ENCODE measurements at regions not wholly inside any gene's neighbourhood (a gene's known extent, or its start where the extent isn't known, plus 50 kb on each side); places are given as distances from the start of the nearest gene placed in this dataset.

GRCh38 chr16:85291302-85292148 is 179.3 kb upstream of the CIBAR2 start:
- no peak for DNase-seq (ENCODE audit: low spot score)

DNA sequence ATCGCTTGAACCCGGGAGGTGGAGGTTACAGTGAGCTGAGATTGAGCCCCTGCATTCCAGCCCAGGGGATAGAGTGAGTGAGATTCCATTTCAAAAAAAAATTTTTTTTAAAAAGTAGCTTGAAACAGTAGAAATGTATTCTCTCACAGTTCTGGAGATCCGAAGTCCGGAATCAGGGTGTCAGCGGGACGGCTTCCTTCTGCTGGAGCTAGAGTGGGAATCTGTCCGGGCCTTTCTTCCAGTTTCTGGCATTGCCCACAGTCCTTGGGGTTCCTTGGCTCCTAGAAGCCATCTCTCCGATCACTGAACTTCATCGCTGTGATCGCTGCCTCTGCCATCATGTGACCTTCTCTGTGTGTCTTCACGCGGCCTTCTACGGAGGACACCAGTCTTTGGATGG is 181.2 kb upstream of the CIBAR2 start:
- DNase-seq (ENCODE audit: low spot score): no peak

DNA sequence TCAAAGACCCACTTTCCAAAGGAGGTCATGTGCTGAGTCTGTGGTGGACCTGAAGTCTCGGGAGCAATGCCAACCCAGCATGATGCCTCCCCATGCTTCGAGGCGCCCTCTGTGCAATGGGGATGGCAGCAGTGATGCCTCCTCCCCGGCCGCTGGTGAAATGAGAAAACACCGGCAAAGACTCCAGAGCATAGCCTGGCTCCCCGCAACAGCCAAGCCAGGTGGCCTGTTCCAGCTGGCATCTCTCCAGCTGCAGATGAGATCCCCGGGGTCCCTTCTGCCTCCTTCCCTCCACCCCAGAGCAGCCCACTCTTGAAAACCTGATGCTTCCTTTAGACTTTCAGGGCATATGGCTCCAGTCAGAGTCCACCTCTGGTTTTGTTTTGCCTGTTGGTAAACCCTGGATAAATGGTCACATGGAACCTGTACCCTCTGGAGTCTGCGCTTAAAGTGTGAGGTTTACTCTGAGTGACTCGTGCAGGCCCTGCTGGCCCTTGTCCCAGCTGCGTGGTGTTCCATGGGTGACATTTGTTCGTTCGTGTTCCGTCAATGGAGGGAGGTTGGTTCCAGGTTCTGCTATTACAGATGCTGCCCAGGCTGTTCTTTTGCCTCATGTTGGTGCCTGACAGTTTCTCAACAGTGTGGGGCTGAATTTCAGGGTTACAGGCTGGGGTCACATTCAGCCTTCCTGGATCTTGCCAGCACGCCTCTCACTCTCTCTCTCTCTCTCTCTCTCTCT is 181.8 kb upstream of the CIBAR2 start:
- no peak for DNase-seq (ENCODE audit: low spot score)

DNA sequence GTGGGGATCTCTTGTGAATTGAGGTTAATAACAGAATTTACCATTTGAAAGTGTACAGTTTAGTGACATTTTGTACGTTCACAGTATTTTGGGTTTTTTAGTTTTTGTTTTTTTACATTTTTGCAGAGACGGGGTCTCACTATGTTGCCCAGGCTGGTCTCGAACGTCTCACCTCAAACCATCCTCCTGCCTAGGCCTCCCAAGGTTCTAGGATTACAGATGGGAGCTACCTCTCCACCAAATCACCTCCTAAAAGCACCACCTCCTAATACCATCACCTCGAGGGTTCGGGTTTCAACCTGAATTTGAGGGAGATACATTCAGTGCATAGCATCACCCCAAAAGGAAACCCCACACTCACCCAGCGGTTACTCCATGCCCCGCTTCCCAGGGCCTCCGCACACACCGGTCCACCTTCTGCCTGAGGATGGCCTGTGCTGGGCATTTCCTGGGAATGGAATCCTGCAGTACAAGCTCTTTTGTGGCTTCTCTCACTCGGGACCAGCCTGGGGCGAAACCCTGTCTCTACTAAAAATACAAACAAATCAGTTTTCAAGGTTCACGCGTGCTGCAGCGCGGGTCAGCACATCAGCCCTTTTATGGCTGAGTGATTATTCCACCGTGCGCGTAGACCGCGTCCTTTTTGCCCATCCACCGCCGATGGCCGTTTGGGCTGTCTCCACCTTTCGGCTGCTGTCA is 182.7 kb upstream of the CIBAR2 start:
- DNase-seq (ENCODE audit: low spot score): no peak

DNA sequence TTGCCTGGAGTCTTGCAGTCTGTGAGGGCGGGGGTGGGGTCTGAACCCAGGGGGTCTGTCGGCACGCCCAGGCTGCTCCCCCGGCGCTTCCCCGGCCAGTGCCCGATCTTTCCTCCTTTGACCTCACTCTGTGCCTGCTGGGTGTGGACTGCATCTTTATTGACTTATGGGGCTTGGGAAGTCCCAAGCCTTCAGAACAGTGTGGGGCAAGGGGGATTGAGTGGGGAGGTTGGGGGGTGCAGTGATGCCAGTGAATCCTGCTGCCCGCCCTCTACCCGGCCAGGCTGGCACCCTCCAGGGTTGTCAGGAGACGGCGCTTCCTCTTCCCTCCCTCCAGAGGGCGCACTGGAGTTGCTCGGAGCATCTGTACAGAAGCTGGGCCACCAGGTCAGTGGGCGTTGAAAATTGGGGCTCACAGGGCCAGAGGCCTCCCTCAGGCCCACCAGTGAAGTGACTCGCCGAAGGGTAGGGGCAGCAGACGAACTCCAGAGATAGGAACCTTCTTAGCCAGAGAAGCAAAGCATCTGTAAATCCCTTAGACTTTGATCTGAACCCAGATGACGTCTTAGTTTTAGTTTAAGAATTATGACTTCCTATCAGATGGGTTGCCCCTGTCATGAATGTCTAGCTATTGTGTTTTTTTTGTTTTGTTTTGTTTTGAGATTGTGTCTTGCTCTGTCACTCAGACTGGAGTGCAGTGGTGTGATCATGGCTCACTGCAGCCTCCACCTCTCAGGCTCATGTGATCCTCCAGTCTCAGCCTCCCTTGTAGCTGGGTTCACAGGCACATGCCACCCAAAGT is 184.8 kb upstream of the CIBAR2 start:
- no peak for DNase-seq (ENCODE audit: low spot score)

GRCh38 chr16:85297881-85298280 is 185.6 kb upstream of the CIBAR2 start:
- no peak for DNase-seq (ENCODE audit: low spot score)

DNA sequence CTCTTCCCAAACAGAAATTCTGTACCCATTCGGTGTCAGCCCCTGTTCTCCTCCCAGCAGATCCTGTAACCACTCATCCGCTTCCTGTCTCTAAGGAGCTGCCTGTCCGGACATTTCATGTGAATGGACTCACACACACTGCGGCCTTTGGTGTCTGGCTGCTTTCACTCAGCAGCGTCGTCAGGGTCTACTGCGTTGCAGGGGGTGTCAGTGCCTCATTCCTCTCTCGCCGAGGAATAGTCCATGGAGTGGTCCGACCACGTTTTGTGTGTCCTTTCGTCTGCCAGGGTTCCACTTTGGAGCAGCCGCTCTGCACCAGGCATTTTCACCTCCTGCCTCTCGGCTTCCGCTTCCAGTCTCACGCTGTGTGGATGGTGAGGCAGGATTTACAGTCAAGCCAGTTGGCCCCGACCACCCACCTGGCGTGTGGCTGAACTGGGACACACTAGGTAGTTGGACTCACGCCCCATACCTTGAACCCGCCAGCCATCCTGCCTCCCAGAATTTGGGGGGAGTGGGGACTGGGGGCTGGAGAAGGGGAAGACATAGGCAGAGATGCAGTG is 188.2 kb upstream of the CIBAR2 start:
- no peak for DNase-seq (ENCODE audit: low spot score)

- DNase-seq (ENCODE audit: low spot score): no peak
These were observed 189.0 kb upstream of the CIBAR2 start for GRCh38 chr16:85301231-85301630.

GRCh38 chr16:85302018-85302847 is 190.0 kb upstream of the CIBAR2 start:
- DNase-seq (ENCODE audit: low spot score): no peak

DNA sequence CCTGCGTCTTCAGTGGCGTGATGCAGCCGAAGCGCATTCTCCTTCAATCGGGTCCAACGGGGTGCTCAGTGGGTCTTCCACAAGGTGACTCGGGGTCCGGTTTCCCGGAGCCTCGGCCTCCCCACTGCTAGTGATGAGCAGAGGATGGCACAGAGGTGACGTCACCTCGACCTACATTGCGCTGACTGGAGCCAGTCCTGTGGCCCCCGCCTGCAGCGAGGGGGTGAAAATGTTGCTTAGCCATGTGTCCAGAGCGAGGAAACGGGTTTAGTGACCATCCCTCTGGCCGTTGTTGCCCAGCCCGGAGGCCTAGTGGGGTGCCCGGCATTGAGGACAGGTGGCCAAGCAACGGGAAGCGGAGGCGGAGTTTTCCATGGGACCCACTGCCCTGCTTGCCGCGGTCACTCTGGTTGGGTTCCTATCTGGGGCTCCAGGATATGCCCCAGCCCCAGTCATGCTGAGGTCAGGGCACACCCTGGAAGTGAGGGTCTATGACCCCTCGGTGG is 190.6 kb upstream of the CIBAR2 start:
- no peak for DNase-seq (ENCODE audit: low spot score)

DNA sequence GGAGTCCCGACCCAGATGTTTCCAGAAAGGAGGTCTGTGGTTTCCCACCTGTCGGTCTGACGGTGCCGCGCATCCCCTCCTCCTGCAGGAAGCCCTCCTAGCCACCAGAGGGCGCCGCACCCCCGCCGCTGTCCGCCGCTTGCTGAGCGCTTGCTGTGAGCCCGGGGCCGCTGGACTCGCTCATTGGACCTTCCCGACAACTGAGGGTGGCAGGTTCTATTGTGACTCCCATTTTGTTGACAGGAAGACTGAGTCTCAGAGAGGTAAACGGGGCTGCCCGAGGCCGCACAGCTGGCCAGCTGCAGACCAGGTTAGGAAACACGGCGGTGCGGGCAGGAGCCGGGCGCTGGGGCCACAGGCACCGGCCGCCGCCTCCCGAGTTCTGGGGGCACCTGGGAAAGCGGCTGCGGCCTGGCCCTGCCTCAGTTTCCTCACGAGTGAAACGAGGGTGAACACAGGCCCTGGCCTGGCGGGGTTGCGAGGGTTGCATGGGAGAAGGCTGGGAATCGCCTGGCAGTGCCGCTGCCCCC is 191.1 kb upstream of the CIBAR2 start:
- no peak for DNase-seq (ENCODE audit: low spot score)

DNA sequence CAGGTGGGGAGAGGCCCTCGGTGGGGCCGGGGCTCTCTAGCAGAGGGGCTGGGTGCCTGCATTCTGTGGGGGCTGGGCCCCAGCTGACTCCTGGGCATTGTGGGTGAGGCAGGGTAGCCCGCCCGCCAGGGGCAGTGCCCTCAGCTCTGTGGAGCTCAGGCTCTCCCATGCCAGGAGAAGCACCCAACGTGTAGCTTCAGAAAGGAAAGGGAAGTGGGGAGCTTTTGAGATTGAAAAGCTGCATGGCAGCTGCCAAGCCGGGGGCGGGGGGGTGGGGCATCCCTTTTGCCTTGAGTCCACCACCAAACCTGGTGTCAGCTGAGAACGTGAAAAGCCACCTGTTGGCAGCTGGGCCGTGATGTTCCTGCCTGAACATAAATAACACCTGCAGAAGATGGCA is 192.1 kb upstream of the CIBAR2 start:
- no peak for DNase-seq (ENCODE audit: low spot score)

DNA sequence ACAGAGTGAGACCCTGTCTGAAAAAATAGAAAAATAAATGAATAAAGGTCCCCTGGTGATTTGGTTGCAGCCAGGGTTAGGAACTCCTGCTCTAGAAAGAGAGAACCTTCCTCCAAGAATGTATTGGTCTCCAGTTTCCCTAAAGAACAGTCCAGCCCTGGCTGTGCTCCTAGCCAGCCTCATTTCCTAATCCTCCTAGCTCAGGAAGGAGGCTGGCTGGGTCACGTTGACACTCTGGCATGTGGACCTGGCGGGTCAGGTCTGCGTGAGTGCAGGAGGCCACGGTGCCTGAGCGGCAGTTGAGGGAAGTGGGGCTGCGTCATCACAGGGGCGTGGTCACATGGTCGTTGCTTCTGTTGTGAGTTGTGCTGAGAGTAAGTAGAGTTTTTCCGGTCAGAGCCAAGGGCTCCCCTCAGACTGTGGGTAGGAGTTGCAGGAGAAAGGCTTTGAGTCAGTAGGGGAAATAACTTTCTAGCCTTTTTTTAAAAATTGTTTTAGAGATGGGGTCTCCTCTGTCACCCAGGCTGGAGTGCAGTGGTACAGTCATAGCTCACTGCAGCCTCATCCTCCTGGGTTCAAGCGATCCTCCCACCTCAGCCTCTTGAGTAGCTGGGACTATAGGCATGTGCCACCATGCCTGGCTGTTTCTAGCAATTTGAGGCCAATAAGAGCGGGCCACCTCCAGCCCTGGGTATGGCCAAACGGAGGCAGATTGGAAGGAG is 194.0 kb upstream of the CIBAR2 start:
- DNase-seq (ENCODE audit: low spot score): peak; percentile 92

GRCh38 chr16:85306793-85307551 is 194.7 kb upstream of the CIBAR2 start:
- no peak for DNase-seq (ENCODE audit: low spot score)

DNA sequence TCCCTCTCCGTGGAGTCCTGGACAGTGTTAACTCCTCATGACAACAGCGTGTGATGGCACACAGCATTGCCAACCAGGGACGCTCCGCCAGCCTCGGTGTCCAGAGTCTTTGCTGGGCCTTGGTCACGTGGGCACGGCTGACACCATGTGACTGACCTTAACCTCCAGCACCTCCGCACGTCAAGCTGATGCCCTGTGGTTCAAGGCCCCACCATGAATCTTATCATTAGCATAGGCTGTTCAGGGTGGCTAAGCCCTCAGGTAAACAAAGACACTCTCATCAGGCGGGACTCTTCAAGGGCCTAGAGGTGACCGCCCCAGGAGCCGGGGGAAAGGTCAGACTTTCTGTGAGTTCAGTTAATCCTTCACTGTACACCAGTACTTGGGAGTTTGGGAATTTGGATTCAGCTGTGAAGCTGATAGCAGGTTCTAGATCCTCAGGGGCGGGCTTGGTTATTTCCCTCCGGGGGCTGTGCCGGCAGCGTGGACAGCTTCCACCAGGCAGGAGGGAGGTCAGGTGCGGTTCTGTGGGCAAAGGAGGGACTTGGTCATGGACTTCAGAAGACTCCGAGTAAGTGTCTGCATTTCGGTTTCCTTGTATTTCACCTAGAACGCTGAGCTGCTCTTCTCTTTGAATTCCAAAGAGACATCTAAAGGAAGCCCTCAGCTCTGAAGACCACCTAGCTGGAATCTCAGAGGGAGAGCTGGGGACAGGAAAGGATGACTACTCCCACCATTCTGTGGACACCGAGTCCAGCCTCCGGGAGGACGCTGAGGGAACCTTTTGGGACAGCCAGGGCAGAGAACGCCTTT is 195.5 kb upstream of the CIBAR2 start:
- no peak for DNase-seq (ENCODE audit: low spot score)

DNA sequence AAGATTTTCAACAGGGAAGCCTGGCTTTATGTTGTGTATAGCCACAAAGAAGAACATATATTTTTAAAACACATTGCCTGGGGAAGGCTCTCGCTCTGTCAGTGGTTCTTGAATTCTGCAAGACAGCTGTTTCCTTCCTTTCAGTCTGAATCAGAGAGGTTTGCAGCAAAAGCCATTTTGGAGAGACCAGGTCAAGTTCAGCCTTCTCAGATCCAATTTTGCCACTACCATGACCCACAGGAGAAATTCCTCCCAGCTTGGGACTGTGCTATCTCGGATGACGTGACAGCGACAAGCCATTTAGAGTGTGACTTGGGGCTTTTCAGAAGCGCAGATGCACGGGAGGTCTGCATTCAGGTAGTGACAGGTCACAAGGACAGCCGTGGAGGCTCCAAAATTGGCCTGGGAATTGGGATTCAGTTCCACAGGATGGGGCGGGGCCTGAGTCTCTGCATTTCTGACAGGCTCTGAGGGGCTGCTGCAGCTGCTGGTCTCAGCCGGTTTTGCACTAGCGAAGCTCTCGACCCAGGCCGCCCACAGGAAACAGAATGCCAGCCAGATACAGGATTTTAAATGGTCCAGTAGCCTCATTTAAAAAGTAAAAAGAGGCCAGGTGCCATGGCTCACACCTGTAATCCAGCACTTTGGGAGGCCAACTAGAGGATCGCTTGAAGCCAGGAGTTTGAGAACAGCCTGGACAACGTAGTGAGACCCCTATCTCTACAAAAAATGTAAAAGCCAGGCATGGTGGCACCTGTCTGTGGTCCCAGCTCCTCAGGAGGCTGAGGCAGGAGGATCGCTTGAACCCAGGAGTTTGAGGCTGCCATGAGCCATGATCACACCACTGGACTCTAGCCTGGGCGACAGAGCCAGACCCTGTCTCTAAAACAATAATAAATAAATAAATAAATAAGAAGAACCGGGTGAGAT is 196.6 kb upstream of the CIBAR2 start:
- no peak for DNase-seq (ENCODE audit: low spot score)

All from H4 (cell line).